Astrocyte (in vitro differentiated cells and primary cell): ENCODE measurements at regions not wholly inside any gene's neighbourhood (a gene's known extent, or its start where the extent isn't known, plus 50 kb on each side); places are given as distances from the start of the nearest gene placed in this dataset.
A peak's percentile ranks its signal among the peaks of the same experiment; 100 is the strongest.

Experiments used
- DNase-seq: peaks from one replicate; pipeline ENCODE4 v3.0.0-alpha.2; 2010; ENCODE audit warnings: low read depth
- FAIRE-seq: peaks from 2 replicates; lab custom pipeline; 2011; peaks lifted over from hg19 to GRCh38; lab: Jason Lieb, UNC
- H2AFZ ChIP-seq: 2 replicates; pipeline ENCODE4 v1.6.0; 2012; ENCODE audit warnings: low read depth, low read length, inconsistent platforms
- H3K27ac ChIP-seq: 2 replicates; pipeline ENCODE4 v1.5.1; 2011; ENCODE audit warnings: low read depth, low read length, inconsistent platforms
- H3K27me3 ChIP-seq: 2 replicates; pipeline ENCODE4 v1.6.0; 2011; ENCODE audit warnings: low read length, inconsistent platforms; ENCODE audit not compliant: insufficient read depth
- H3K36me3 ChIP-seq: 2 replicates; pipeline ENCODE4 v1.5.1; 2011; ENCODE audit warnings: low read length, inconsistent platforms; ENCODE audit not compliant: insufficient read depth
- H3K4me1 ChIP-seq: 2 replicates; pipeline ENCODE4 v1.5.1; 2011; ENCODE audit warnings: low read length, inconsistent platforms; ENCODE audit not compliant: insufficient read depth
- H3K4me2 ChIP-seq: 2 replicates; pipeline ENCODE4 v1.6.0; 2012; ENCODE audit warnings: low read length, inconsistent platforms
- H3K4me3 ChIP-seq: 2 replicates; pipeline ENCODE4 v1.5.1; 2011; ENCODE audit warnings: low read depth, mild to moderate bottlenecking, low read length, inconsistent platforms; ENCODE audit not compliant: insufficient read depth
- H3K79me2 ChIP-seq: 2 replicates; pipeline ENCODE4 v1.6.0; 2012; ENCODE audit warnings: mild to moderate bottlenecking, low read length, inconsistent platforms; ENCODE audit not compliant: insufficient read depth
- H3K9ac ChIP-seq: 2 replicates; pipeline ENCODE4 v1.6.0; 2012; ENCODE audit warnings: mild to moderate bottlenecking, low read length, inconsistent platforms
- H3K9me3 ChIP-seq: 2 replicates; pipeline ENCODE4 v1.5.1; 2012; ENCODE audit warnings: low read depth, mild to moderate bottlenecking, low read length, inconsistent platforms; ENCODE audit not compliant: insufficient read depth
- H4K20me1 ChIP-seq: 2 replicates; pipeline ENCODE4 v1.6.0; 2012; ENCODE audit warnings: low read length, inconsistent platforms; ENCODE audit not compliant: insufficient read depth
- H3K27ac Mint-ChIP-seq: one replicate; pipeline ENCODE4 v1.8.0; 2021; ENCODE audit warnings: mild to moderate bottlenecking, mixed read lengths; ENCODE audit not compliant: unreplicated experiment
- H3K27me3 Mint-ChIP-seq: one replicate; pipeline ENCODE4 v1.8.0; 2021; ENCODE audit warnings: low read depth, mixed read lengths; ENCODE audit not compliant: unreplicated experiment
- H3K36me3 Mint-ChIP-seq: one replicate; pipeline ENCODE4 v1.8.0; 2021; ENCODE audit warnings: low read depth, mixed read lengths; ENCODE audit not compliant: unreplicated experiment
- H3K4me1 Mint-ChIP-seq: one replicate; pipeline ENCODE4 v1.8.0; 2021; ENCODE audit warnings: low read depth, mixed read lengths; ENCODE audit not compliant: unreplicated experiment
- H3K4me3 Mint-ChIP-seq: one replicate; pipeline ENCODE4 v1.8.0; 2021; ENCODE audit warnings: mild to moderate bottlenecking, moderate library complexity, mixed read lengths; ENCODE audit not compliant: unreplicated experiment
- H3K9me3 Mint-ChIP-seq: one replicate; pipeline ENCODE4 v1.8.0; 2021; ENCODE audit warnings: mild to moderate bottlenecking, mixed read lengths; ENCODE audit not compliant: unreplicated experiment
- CTCF ChIP-seq: IDR thresholded peaks from 2 replicates; pipeline ENCODE4 v1.5.1; 2011; ENCODE audit warnings: low read depth, mild to moderate bottlenecking, inconsistent platforms, low read length, moderate library complexity; ENCODE audit not compliant: insufficient read depth
- EZH2 ChIP-seq: IDR thresholded peaks from 2 replicates; pipeline ENCODE4 v1.6.1; 2012; ENCODE audit warnings: mild to moderate bottlenecking, low read length, inconsistent platforms; ENCODE audit not compliant: insufficient read depth

- Mint-ChIP-seq H3K36me3 (peaks cover 10% of the 10 kb centered on the region), H3K4me3 (no peak overlapping the region), H3K27ac (no peak overlapping the region), H3K4me1 (no peaks in the 10 kb centered on the region), H3K27me3 (no peaks in the 10 kb centered on the region), H3K9me3 (peaks cover 2% of the 10 kb centered on the region)
- no peaks in the 10 kb centered on the region for H3K4me1 ChIP-seq
- H2AFZ ChIP-seq = no peak overlapping the region
- no peak overlapping the region for H3K4me2 ChIP-seq
- H3K27ac ChIP-seq = no peak overlapping the region
- H3K79me2 ChIP-seq = peaks cover 3% of the 10 kb centered on the region
- no peaks in the 10 kb centered on the region for H3K9me3 ChIP-seq
- TF ChIP-seq EZH2 = no peak
- TF ChIP-seq CTCF = no peak
- H3K36me3 ChIP-seq = no peaks in the 10 kb centered on the region
- H3K4me3 ChIP-seq = no peak overlapping the region
- no peak for DNase-seq
- no peak overlapping the region for H3K9ac ChIP-seq
- no peak for FAIRE-seq
- H4K20me1 ChIP-seq = no peaks in the 10 kb centered on the region
- H3K27me3 ChIP-seq = no peaks in the 10 kb centered on the region
Observed at GRCh38 chr7:112907658-112908057, 117.5 kb upstream of the TMEM168 start.

GRCh38 chr7:112905950-112906349 lies 115.8 kb upstream of the TMEM168 start:
- Mint-ChIP-seq H3K4me3 (no peak overlapping the region), H3K9me3 (peaks cover 2% of the 10 kb centered on the region), H3K36me3 (peaks cover 5% of the 10 kb centered on the region), H3K27me3 (no peaks in the 10 kb centered on the region), H3K27ac (no peak overlapping the region), H3K4me1 (no peaks in the 10 kb centered on the region)
- Histone ChIP-seq H3K36me3 (no peaks in the 10 kb centered on the region), H4K20me1 (no peaks in the 10 kb centered on the region), H3K4me3 (no peak overlapping the region), H3K4me1 (no peaks in the 10 kb centered on the region), H3K9me3 (no peaks in the 10 kb centered on the region), H3K9ac (no peak overlapping the region), H3K27ac (no peak overlapping the region), H2AFZ (no peak overlapping the region), H3K4me2 (no peak overlapping the region), H3K27me3 (no peaks in the 10 kb centered on the region), H3K79me2 (peaks cover 3% of the 10 kb centered on the region)
- TF ChIP-seq CTCF (no peak), EZH2 (no peak)
- DNase-seq (no peak), FAIRE-seq (no peak)

- Histone ChIP-seq H3K4me3 (no peak overlapping the region), H3K79me2 (peaks cover 6% of the 10 kb centered on the region), H3K9ac (no peak overlapping the region), H4K20me1 (no peaks in the 10 kb centered on the region), H3K4me1 (no peaks in the 10 kb centered on the region), H3K27ac (no peak overlapping the region), H3K4me2 (no peak overlapping the region), H2AFZ (no peak overlapping the region), H3K27me3 (no peaks in the 10 kb centered on the region), H3K9me3 (no peaks in the 10 kb centered on the region), H3K36me3 (no peaks in the 10 kb centered on the region)
- no peak for FAIRE-seq
- Mint-ChIP-seq H3K27me3 (no peaks in the 10 kb centered on the region), H3K36me3 (peaks cover 2% of the 10 kb centered on the region), H3K27ac (peak overlapping the region; percentile 1), H3K4me1 (no peaks in the 10 kb centered on the region), H3K9me3 (peaks cover 2% of the 10 kb centered on the region), H3K4me3 (no peak overlapping the region)
- no peak for DNase-seq
- TF ChIP-seq EZH2 (no peak), CTCF (no peak)
Observed at GRCh38 chr7:112905413-112905812, 115.2 kb upstream of the TMEM168 start.
